ENCODE measurements at regions not wholly inside any gene's neighbourhood (a gene's known extent, or its start where the extent isn't known, plus 50 kb on each side); places are given as distances from the start of the nearest gene placed in this dataset.

GRCh38 chr5:31120642-31120948 lies 72.9 kb upstream of the CDH6 start:
- TF ChIP-seq POLR2A (IDR thresholded peaks at IDR 0.05) (no peak), CTCF (IDR thresholded peaks at IDR 0.05) (no peak), POLR2AphosphoS5 (IDR thresholded peaks at IDR 0.05) (no peak)
